Breast epithelium (tissue), 3 donors: ENCODE measurements at regions not wholly inside any gene's neighbourhood (a gene's known extent, or its start where the extent isn't known, plus 50 kb on each side); places are given as distances from the start of the nearest gene placed in this dataset.

Experiments
- POLR2AphosphoS5 ChIP-seq, 3 donors: sonication (generic); formaldehyde crosslinking; IDR thresholded peaks; one replicate each; pipeline ENCODE4 v1.6.1; 2017; ENCODE audit warnings: antibody characterized with exemption in 3 of 3
- TF ChIP-seq, protein P1 (sequence below), 3 donors: fragments of 450-650 bp; IDR thresholded peaks; one replicate each; pipeline ENCODE4 v1.5.1; 2016 to 2017; ENCODE audit warnings: antibody characterized with exemption in 3 of 3, mild to moderate bottlenecking in 3 of 3, moderate library complexity in 3 of 3

GRCh38 chr13:34765446-34766180 lies 176.5 kb upstream of the NBEA start:
- TF ChIP-seq, protein P1, sequence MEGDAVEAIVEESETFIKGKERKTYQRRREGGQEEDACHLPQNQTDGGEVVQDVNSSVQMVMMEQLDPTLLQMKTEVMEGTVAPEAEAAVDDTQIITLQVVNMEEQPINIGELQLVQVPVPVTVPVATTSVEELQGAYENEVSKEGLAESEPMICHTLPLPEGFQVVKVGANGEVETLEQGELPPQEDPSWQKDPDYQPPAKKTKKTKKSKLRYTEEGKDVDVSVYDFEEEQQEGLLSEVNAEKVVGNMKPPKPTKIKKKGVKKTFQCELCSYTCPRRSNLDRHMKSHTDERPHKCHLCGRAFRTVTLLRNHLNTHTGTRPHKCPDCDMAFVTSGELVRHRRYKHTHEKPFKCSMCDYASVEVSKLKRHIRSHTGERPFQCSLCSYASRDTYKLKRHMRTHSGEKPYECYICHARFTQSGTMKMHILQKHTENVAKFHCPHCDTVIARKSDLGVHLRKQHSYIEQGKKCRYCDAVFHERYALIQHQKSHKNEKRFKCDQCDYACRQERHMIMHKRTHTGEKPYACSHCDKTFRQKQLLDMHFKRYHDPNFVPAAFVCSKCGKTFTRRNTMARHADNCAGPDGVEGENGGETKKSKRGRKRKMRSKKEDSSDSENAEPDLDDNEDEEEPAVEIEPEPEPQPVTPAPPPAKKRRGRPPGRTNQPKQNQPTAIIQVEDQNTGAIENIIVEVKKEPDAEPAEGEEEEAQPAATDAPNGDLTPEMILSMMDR (IDR thresholded peaks at IDR 0.05), result no peak
- TF ChIP-seq POLR2AphosphoS5 (IDR thresholded peaks at IDR 0.05), result no peak
